ENCODE measurements at regions not wholly inside any gene's neighbourhood (a gene's known extent, or its start where the extent isn't known, plus 50 kb on each side); places are given as distances from the start of the nearest gene placed in this dataset.

GRCh38 chr12:127823801-127824200, 443.2 kb upstream of the TMEM132C start:
- TF ChIP-seq EZH2 (IDR thresholded peaks at IDR 0.05; ENCODE audit: insufficient read depth, poor library complexity, severe bottlenecking) = no peak
- TF ChIP-seq EZH2phosphoT487 (IDR thresholded peaks at IDR 0.05; ENCODE audit: insufficient read depth, low read depth) = no peak

Data from GM23248 (cell line).